GM10266 (cell line): ENCODE measurements at regions not wholly inside any gene's neighbourhood (a gene's known extent, or its start where the extent isn't known, plus 50 kb on each side); places are given as distances from the start of the nearest gene placed in this dataset.

Experiments used
- DNase-seq: peaks from one replicate; pipeline ENCODE4 v3.0.0; 2012; ENCODE audit errors: extremely low spot score
- TF ChIP-seq, protein P1 (sequence below): IDR thresholded peaks from 2 replicates; pipeline ENCODE4 v1.5.1; 2012; ENCODE audit warnings: mild to moderate bottlenecking, low read depth; ENCODE audit not compliant: control insufficient read depth, insufficient read depth; ENCODE audit errors: missing control alignments

DNA sequence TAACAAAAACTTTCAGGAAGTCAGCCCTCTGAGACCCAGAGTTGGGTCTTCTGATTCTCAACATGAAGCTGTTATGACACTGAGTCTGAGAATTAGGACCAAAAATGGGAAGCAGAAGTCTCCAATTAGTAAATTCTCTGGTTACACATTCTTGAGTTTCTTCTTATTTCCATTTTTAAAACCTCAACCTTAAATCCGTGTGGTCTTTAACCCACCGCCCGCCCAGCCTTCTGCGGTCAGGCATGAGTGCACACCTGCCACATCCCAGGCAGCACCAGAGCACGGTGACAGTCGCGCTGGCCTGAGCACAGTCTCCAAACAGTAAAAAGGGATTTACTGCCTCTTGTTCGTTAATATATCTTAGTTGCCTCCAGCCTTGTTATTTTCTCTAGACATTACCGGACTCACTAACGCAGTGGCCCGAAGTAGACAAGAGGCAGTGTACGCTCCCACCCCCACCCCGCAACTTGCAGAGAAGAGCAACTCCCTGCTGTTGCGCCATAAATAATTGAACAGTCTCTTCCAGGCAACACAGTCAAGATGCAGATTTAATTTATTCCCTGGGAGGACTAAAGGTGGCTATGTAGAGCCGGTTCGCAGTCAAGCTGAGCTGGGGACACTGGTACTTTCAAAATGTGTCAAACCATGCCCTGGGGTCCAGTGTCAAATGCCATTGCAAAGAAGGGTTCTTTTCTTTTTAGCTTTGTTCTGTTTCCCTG is 147.0 kb upstream of the CELF2 start:
- TF ChIP-seq, protein P1, sequence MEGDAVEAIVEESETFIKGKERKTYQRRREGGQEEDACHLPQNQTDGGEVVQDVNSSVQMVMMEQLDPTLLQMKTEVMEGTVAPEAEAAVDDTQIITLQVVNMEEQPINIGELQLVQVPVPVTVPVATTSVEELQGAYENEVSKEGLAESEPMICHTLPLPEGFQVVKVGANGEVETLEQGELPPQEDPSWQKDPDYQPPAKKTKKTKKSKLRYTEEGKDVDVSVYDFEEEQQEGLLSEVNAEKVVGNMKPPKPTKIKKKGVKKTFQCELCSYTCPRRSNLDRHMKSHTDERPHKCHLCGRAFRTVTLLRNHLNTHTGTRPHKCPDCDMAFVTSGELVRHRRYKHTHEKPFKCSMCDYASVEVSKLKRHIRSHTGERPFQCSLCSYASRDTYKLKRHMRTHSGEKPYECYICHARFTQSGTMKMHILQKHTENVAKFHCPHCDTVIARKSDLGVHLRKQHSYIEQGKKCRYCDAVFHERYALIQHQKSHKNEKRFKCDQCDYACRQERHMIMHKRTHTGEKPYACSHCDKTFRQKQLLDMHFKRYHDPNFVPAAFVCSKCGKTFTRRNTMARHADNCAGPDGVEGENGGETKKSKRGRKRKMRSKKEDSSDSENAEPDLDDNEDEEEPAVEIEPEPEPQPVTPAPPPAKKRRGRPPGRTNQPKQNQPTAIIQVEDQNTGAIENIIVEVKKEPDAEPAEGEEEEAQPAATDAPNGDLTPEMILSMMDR: no peak
- no peak for DNase-seq

- DNase-seq: no peak
- TF ChIP-seq, protein P1: no peak
Measured at GRCh38 chr10:10871352-10871751, 146.3 kb upstream of the CELF2 start.

- no peak for DNase-seq
- TF ChIP-seq, protein P1: no peak
Measured at GRCh38 chr10:10872035-10872673, 145.5 kb upstream of the CELF2 start.

GRCh38 chr10:10872764-10873163 is 144.9 kb upstream of the CELF2 start:
- no peak for DNase-seq
- TF ChIP-seq, protein P1: no peak

GRCh38 chr10:10873289-10873688 is 144.4 kb upstream of the CELF2 start:
- TF ChIP-seq, protein P1: no peak
- DNase-seq: no peak

DNA sequence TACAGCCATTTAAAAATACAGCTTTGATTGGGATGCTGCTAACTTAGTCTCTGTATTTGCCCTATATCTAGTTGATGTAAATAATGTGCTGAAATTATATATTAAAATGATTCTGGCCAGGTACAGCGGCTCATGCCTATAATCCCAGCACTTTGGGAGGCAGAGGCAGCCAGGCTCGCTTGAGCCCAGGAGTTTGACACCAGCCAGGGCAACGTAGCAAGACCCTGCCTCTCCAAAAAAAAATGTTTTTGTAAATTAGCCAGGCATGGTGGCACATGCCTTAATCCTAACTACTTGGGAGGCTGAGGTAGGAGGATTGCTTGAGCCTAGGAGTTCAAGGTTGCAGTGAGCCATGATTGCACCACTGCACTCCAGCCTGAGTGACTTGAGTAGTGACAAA is 143.8 kb upstream of the CELF2 start:
- DNase-seq: no peak
- TF ChIP-seq, protein P1: no peak

DNA sequence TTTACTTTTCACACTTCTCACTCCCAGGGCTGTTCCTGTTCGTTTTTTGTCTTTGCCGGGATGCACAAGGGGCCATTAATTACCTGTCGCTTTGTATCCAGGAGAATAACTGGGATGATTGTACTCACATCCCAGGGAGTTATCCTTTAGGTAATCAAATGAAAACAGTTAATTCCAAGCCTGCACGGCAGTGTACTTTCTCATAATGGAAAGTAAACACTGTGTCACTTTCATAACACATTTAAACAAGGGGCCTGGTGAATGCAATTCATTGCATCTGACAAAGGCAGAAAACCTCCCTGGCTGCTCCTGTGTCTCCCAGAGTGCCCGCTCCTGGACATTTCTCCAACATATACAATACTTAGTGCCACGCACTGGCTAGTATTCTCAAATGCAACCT is 138.7 kb upstream of the CELF2 start:
- TF ChIP-seq, protein P1: no peak
- DNase-seq: no peak
